ENCODE measurements at regions not wholly inside any gene's neighbourhood (a gene's known extent, or its start where the extent isn't known, plus 50 kb on each side); places are given as distances from the start of the nearest gene placed in this dataset.

GRCh38 chr1:241447031-241447644, 72.4 kb downstream of the FH start:
- TF ChIP-seq POLR2A (IDR thresholded peaks at IDR 0.05; ENCODE audit: low read length) (no peak), GATA1 (IDR thresholded peaks at IDR 0.05; ENCODE audit: low read depth, low read length) (no peak)
